ENCODE measurements at regions not wholly inside any gene's neighbourhood (a gene's known extent, or its start where the extent isn't known, plus 50 kb on each side); places are given as distances from the start of the nearest gene placed in this dataset.

GRCh38 chr18:41338341-41338740 lies 616.7 kb upstream of the PIK3C3 start:
- DNase-seq = no peak

- no peak for DNase-seq
These were observed 623.4 kb upstream of the PIK3C3 start for GRCh38 chr18:41331661-41332060.

- DNase-seq = no peak
These were observed 628.7 kb upstream of the PIK3C3 start for GRCh38 chr18:41326311-41326710.

- DNase-seq = no peak
These were observed 630.1 kb upstream of the PIK3C3 start for GRCh38 chr18:41324934-41325333.

GRCh38 chr18:41324020-41324791 lies 630.8 kb upstream of the PIK3C3 start:
- DNase-seq = no peak

- no peak for DNase-seq
These were observed 632.0 kb upstream of the PIK3C3 start for GRCh38 chr18:41323044-41323443.

- no peak for DNase-seq
These were observed 634.9 kb upstream of the PIK3C3 start for GRCh38 chr18:41320100-41320499.

- no peak for DNase-seq
These were observed 639.9 kb upstream of the PIK3C3 start for GRCh38 chr18:41315134-41315533.

- DNase-seq = no peak
These were observed 643.2 kb upstream of the PIK3C3 start for GRCh38 chr18:41311571-41312547.

- DNase-seq = no peak
These were observed 657.3 kb upstream of the PIK3C3 start for GRCh38 chr18:41297740-41298139.

- no peak for DNase-seq
These were observed 685.7 kb upstream of the PIK3C3 start for GRCh38 chr18:41269294-41269693.

- DNase-seq = no peak
These were observed 686.8 kb upstream of the PIK3C3 start for GRCh38 chr18:41268271-41268670.

- DNase-seq = no peak
These were observed 688.4 kb upstream of the PIK3C3 start for GRCh38 chr18:41266616-41267015.

- DNase-seq = no peak
These were observed 688.8 kb upstream of the PIK3C3 start for GRCh38 chr18:41266204-41266603.

GRCh38 chr18:41265047-41265446 lies 690.0 kb upstream of the PIK3C3 start:
- DNase-seq = no peak

GRCh38 chr18:41263956-41264355 lies 691.1 kb upstream of the PIK3C3 start:
- DNase-seq = no peak

- DNase-seq = no peak
These were observed 692.3 kb upstream of the PIK3C3 start for GRCh38 chr18:41262688-41263087.

GRCh38 chr18:41244591-41245037 lies 710.4 kb upstream of the PIK3C3 start:
- no peak for DNase-seq

- no peak for DNase-seq
These were observed 717.7 kb upstream of the PIK3C3 start for GRCh38 chr18:41237317-41237716.

- no peak for DNase-seq
These were observed 723.4 kb upstream of the PIK3C3 start for GRCh38 chr18:41231681-41232080.

- no peak for DNase-seq
These were observed 727.0 kb upstream of the PIK3C3 start for GRCh38 chr18:41227993-41228392.

- no peak for DNase-seq
These were observed 728.1 kb upstream of the PIK3C3 start for GRCh38 chr18:41226911-41227310.

- no peak for DNase-seq
These were observed 728.8 kb upstream of the PIK3C3 start for GRCh38 chr18:41226186-41226585.
